COLO668 (cell line): ENCODE measurements at regions not wholly inside any gene's neighbourhood (a gene's known extent, or its start where the extent isn't known, plus 50 kb on each side); places are given as distances from the start of the nearest gene placed in this dataset.
"Not testable (repeated sequence)": the region's sequence is repeated elsewhere in the genome, so short reads cannot be mapped to it uniquely, and the experiment has no call there.

Source experiments
- DNase-seq: peaks from one replicate; lab custom pipeline; 2025; ENCODE audit not compliant: unreplicated experiment; lab: John Stamatoyannopoulos, UW

GRCh38 chr13:24617256-24618010 lies 62.8 kb upstream of the ATP12A start:
- no peak for DNase-seq

- DNase-seq = no peak
Measured at GRCh38 chr13:24618011-24618955, 61.9 kb upstream of the ATP12A start.

- DNase-seq = no peak
Measured at GRCh38 chr13:24619282-24619681, 60.9 kb upstream of the ATP12A start.

- not testable (repeated sequence) for DNase-seq
Measured at GRCh38 chr13:24622481-24623148, 57.6 kb upstream of the ATP12A start.

GRCh38 chr13:24623149-24623665 lies 57.0 kb upstream of the ATP12A start:
- no peak for DNase-seq

GRCh38 chr13:24624363-24624762 lies 55.8 kb upstream of the ATP12A start:
- no peak for DNase-seq

GRCh38 chr13:24624801-24625231 lies 55.4 kb upstream of the ATP12A start:
- no peak for DNase-seq

- no peak for DNase-seq
Measured at GRCh38 chr13:24625331-24625731, 54.9 kb upstream of the ATP12A start.

GRCh38 chr13:24625870-24626849 lies 54.0 kb upstream of the ATP12A start:
- no peak for DNase-seq

GRCh38 chr13:24627090-24627714 lies 53.0 kb upstream of the ATP12A start:
- DNase-seq = peak; percentile 36

- peak; percentile 32 for DNase-seq
Measured at GRCh38 chr13:24627946-24628345, 52.3 kb upstream of the ATP12A start.

- DNase-seq = no peak
Measured at GRCh38 chr13:24629320-24629719, 50.9 kb upstream of the ATP12A start.

GRCh38 chr13:24630121-24630520 lies 50.1 kb upstream of the ATP12A start:
- DNase-seq = no peak
